Upper lobe of left lung (tissue), 6 donors: ENCODE measurements at regions not wholly inside any gene's neighbourhood (a gene's known extent, or its start where the extent isn't known, plus 50 kb on each side); places are given as distances from the start of the nearest gene placed in this dataset.

Experiments used
- ATAC-seq, 2 donors: fragments of 200-7000 bp; cut with Tn5 transposase; one replicate each; pipeline ENCODE4 v1.9.1; 2022; ENCODE audit warnings: mild to moderate bottlenecking in 2 of 2, moderate library complexity in 2 of 2; ENCODE audit not compliant: low FRiP score in 2 of 2
- DNase-seq, 2 donors: peaks; one replicate each; pipeline ENCODE4 v3.0.0-alpha.2; 2019 to 2020
- H3K27ac ChIP-seq, 4 donors: fragments of 200-600 bp; sonication (generic); one replicate each; pipeline ENCODE4 v1.5.1; 2016 to 2019
- H3K27me3 ChIP-seq, 4 donors: fragments of 200-600 bp; sonication (generic); one replicate each; pipeline ENCODE4 v1.5.1; 2017 to 2019
- H3K36me3 ChIP-seq, 4 donors: fragments of 200-600 bp; sonication (generic); one replicate each; pipeline ENCODE4 v1.5.1; 2016 to 2019
- H3K4me1 ChIP-seq, 4 donors: fragments of 200-600 bp; sonication (generic); one replicate each; pipeline ENCODE4 v1.5.1; 2018 to 2019
- H3K4me3 ChIP-seq, 4 donors: fragments of 200-600 bp; sonication (generic); one replicate each; pipeline ENCODE4 v1.5.1; 2017 to 2019; ENCODE audit warnings: mild to moderate bottlenecking in 2 of 4, moderate library complexity in 1 of 4
- H3K9me3 ChIP-seq, 4 donors: fragments of 200-600 bp; sonication (generic); one replicate each; pipeline ENCODE4 v1.5.1; 2018 to 2019
- CTCF ChIP-seq, 6 experiments: fragments of 450-650 bp in 4 of 6; fragments of 200-600 bp in 2 of 6; sonication (generic) in 2 of 6; IDR thresholded peaks; one replicate each; pipeline ENCODE4 v1.5.1; 2016 to 2019; ENCODE audit warnings: antibody characterized with exemption in 6 of 6
- EP300 ChIP-seq, 4 donors: sonication (generic); formaldehyde crosslinking; IDR thresholded peaks; one replicate each; pipeline ENCODE4 v1.5.1; 2017; ENCODE audit warnings: antibody characterized with exemption in 4 of 4, control low read depth in 2 of 4
- POLR2A ChIP-seq, 4 donors: fragments of 450-650 bp; IDR thresholded peaks; one replicate each; pipeline ENCODE4 v1.5.1; 2016 to 2017; ENCODE audit warnings: antibody characterized with exemption in 4 of 4, mild to moderate bottlenecking in 2 of 4
- POLR2AphosphoS5 ChIP-seq, 2 donors: sonication (generic); formaldehyde crosslinking; IDR thresholded peaks; one replicate each; pipeline ENCODE4 v1.5.1; 2017; ENCODE audit warnings: antibody characterized with exemption in 2 of 2
- WGBS, 2 donors: methylation state at CpG; one replicate each; pipeline ENCODE4 v1.1.5; 2017 to 2018; 5-methylcytosine and 5-hydroxymethylcytosine counted together
- donor health status: DM: no; HTN: no; CAD: no; lungs with moderate emphysema.
- donor health status: DM: no; HTN: yes; CAD: no; lungs with severe emphysema.

GRCh38 chr3:117788506-117788905 lies 1078.9 kb downstream of the TUSC7 start:
- Histone ChIP-seq H3K9me3 (no peaks in the 10 kb centered on the region), H3K4me3 (no peak overlapping the region), H3K4me1 (peaks cover 0 to 2% (median 0%) of the 10 kb centered on the region in 4 donors), H3K36me3 (no peaks in the 10 kb centered on the region), H3K27me3 (no peaks in the 10 kb centered on the region), H3K27ac (no peak overlapping the region)
- no peak for DNase-seq
- 79% methylated on average over 3 of the region's 3 CpGs for WGBS, 2 donors
- peak in 1 of 2 donors; percentile 19 for ATAC-seq
- TF ChIP-seq POLR2AphosphoS5 (IDR thresholded peaks at IDR 0.05): no peak
- no peak for TF ChIP-seq CTCF (IDR thresholded peaks at IDR 0.05)
- TF ChIP-seq EP300 (IDR thresholded peaks at IDR 0.05): no peak
- no peak for TF ChIP-seq POLR2A (IDR thresholded peaks at IDR 0.05)

GRCh38 chr3:117790235-117790987 lies 1080.8 kb downstream of the TUSC7 start:
- no peak overlapping the region for H3K27ac ChIP-seq
- TF ChIP-seq POLR2A (IDR thresholded peaks at IDR 0.05) (no peak), EP300 (IDR thresholded peaks at IDR 0.05) (no peak), CTCF (IDR thresholded peaks at IDR 0.05) (no peak), POLR2AphosphoS5 (IDR thresholded peaks at IDR 0.05) (no peak)
- WGBS, 2 donors: 49 to 61% methylated on average over 2 of the region's 2 CpGs
- no peaks in the 10 kb centered on the region for H3K9me3 ChIP-seq
- no peak for ATAC-seq
- no peak overlapping the region for H3K4me3 ChIP-seq
- H3K27me3 ChIP-seq: no peaks in the 10 kb centered on the region
- no peaks in the 10 kb centered on the region for H3K36me3 ChIP-seq
- peaks cover 0 to 2% (median 0%) of the 10 kb centered on the region in 4 donors for H3K4me1 ChIP-seq
- DNase-seq: no peak

- Histone ChIP-seq H3K4me3 (no peak overlapping the region), H3K27ac (no peak overlapping the region), H3K4me1 (peaks cover 0 to 3% (median 0%) of the 10 kb centered on the region in 4 donors), H3K36me3 (no peaks in the 10 kb centered on the region), H3K9me3 (no peaks in the 10 kb centered on the region), H3K27me3 (no peaks in the 10 kb centered on the region)
- WGBS, 2 donors: 45 to 48% methylated on average over 8 of the region's 8 CpGs
- ATAC-seq (no peak), DNase-seq (no peak)
- TF ChIP-seq POLR2A (IDR thresholded peaks at IDR 0.05) (no peak), EP300 (IDR thresholded peaks at IDR 0.05) (no peak)
Observed at GRCh38 chr3:117793622-117794265, 1084.2 kb downstream of the TUSC7 start.

- no peak overlapping the region for H3K4me3 ChIP-seq
- ATAC-seq: no peak
- H3K27me3 ChIP-seq: no peaks in the 10 kb centered on the region
- WGBS, 2 donors: 57 to 58% methylated on average over 3 of the region's 3 CpGs
- H3K4me1 ChIP-seq: peaks cover 0 to 3% (median 0%) of the 10 kb centered on the region in 4 donors
- H3K36me3 ChIP-seq: no peaks in the 10 kb centered on the region
- DNase-seq: no peak
- H3K9me3 ChIP-seq: no peaks in the 10 kb centered on the region
- no peak for TF ChIP-seq EP300 (IDR thresholded peaks at IDR 0.05)
- TF ChIP-seq CTCF (IDR thresholded peaks at IDR 0.05): no peak
- no peak for TF ChIP-seq POLR2AphosphoS5 (IDR thresholded peaks at IDR 0.05)
- TF ChIP-seq POLR2A (IDR thresholded peaks at IDR 0.05): no peak
- no peak overlapping the region for H3K27ac ChIP-seq
Observed at GRCh38 chr3:117798221-117798620, 1088.6 kb downstream of the TUSC7 start.

GRCh38 chr3:117798687-117799386 lies 1089.3 kb downstream of the TUSC7 start:
- DNase-seq: no peak
- Histone ChIP-seq H3K9me3 (no peaks in the 10 kb centered on the region), H3K27ac (no peak overlapping the region), H3K4me3 (no peak overlapping the region), H3K27me3 (no peaks in the 10 kb centered on the region), H3K36me3 (no peaks in the 10 kb centered on the region), H3K4me1 (peaks cover 0 to 3% (median 0%) of the 10 kb centered on the region in 4 donors)
- WGBS, 2 donors: 54 to 68% methylated on average over 6 of the region's 6 CpGs
- TF ChIP-seq POLR2A (IDR thresholded peaks at IDR 0.05): no peak
- TF ChIP-seq POLR2AphosphoS5 (IDR thresholded peaks at IDR 0.05): no peak
- TF ChIP-seq CTCF (IDR thresholded peaks at IDR 0.05): no peak
- no peak for TF ChIP-seq EP300 (IDR thresholded peaks at IDR 0.05)
- no peak for ATAC-seq
